OCI-LY3 (cell line): ENCODE measurements at regions not wholly inside any gene's neighbourhood (a gene's known extent, or its start where the extent isn't known, plus 50 kb on each side); places are given as distances from the start of the nearest gene placed in this dataset.
"Not testable (repeated sequence)": the region's sequence is repeated elsewhere in the genome, so short reads cannot be mapped to it uniquely, and the experiment has no call there.

ENCODE experiments used
- H2AFZ ChIP-seq: fragments of 200-600, 300-600 bp; shearing (Covaris generic); 2 replicates; pipeline ENCODE4 v1.6.0; 2014; ENCODE audit warnings: antibody characterized with exemption, low read depth, low read length
- H3K27ac ChIP-seq: fragments of 200-600, 300-600 bp; sonication (generic); 2 replicates; pipeline ENCODE4 v1.5.1; 2014; ENCODE audit warnings: mild to moderate bottlenecking, low read length, moderate library complexity, mixed read lengths
- H3K27me3 ChIP-seq: fragments of 200-600, 300-600 bp; sonication (generic); 2 replicates; pipeline ENCODE4 v1.6.1; 2014; ENCODE audit warnings: low read depth, low read length, mixed read lengths
- H3K36me3 ChIP-seq: fragments of 200-600, 300-600 bp; sonication (generic); replicated peaks from 2 replicates; pipeline ENCODE3; 2014; ENCODE audit warnings: low read depth, low read length, mixed read lengths
- H3K4me1 ChIP-seq: fragments of 300-600, 200-600 bp; sonication (generic); 2 replicates; pipeline ENCODE4 v1.6.1; 2014; ENCODE audit warnings: low read length, mixed read lengths
- H3K4me2 ChIP-seq: fragments of 200-600, 300-600 bp; sonication (generic); 2 replicates; pipeline ENCODE4 v1.6.1; 2014; ENCODE audit warnings: low read length, mixed read lengths
- H3K4me3 ChIP-seq: fragments of 300-600, 200-600 bp; sonication (generic); 2 replicates; pipeline ENCODE4 v1.5.1; 2014; ENCODE audit warnings: antibody characterized with exemption, mild to moderate bottlenecking, low read length, moderate library complexity
- H3K79me2 ChIP-seq: fragments of 300-600, 200-600 bp; shearing (Covaris generic); 2 replicates; pipeline ENCODE4 v1.6.1; 2014; ENCODE audit warnings: mild to moderate bottlenecking, low read length, mixed read lengths
- H3K9ac ChIP-seq: fragments of 300-600, 200-600 bp; shearing (Covaris generic); 2 replicates; pipeline ENCODE4 v1.6.0; 2014; ENCODE audit warnings: mild to moderate bottlenecking, low read length, moderate library complexity
- H3K9me3 ChIP-seq: fragments of 200-600, 300-600 bp; shearing (Covaris generic); 2 replicates; pipeline ENCODE4 v1.6.1; 2014; ENCODE audit warnings: low read length, mixed read lengths; ENCODE audit not compliant: insufficient read depth
- H4K20me1 ChIP-seq: fragments of 200-600, 300-600 bp; sonication (generic); 2 replicates; pipeline ENCODE4 v1.6.1; 2016; ENCODE audit warnings: low read length, mixed read lengths; ENCODE audit not compliant: insufficient read depth
- CTCF ChIP-seq: fragments of 200-600, 300-600 bp; sonication (generic); IDR thresholded peaks from 2 replicates; pipeline ENCODE4 v1.5.1; 2014; ENCODE audit warnings: antibody characterized with exemption, low read length, low read depth
- EZH2phosphoT487 ChIP-seq: fragments of 200-600 bp; shearing (Covaris generic); IDR thresholded peaks from 2 replicates; pipeline ENCODE4 v1.6.1; 2018; ENCODE audit warnings: antibody characterized with exemption, mixed run types, low read depth

- Histone ChIP-seq H3K9ac (no peak overlapping the region), H3K9me3 (no peaks in the 10 kb centered on the region), H3K36me3 (no peaks in the 10 kb centered on the region), H4K20me1 (no peaks in the 10 kb centered on the region), H3K4me3 (no peak overlapping the region), H3K27ac (no peak overlapping the region), H3K27me3 (no peaks in the 10 kb centered on the region), H3K4me2 (no peak overlapping the region), H3K4me1 (no peaks in the 10 kb centered on the region), H3K79me2 (no peaks in the 10 kb centered on the region), H2AFZ (no peak overlapping the region)
- TF ChIP-seq EZH2phosphoT487 (no peak), CTCF (no peak)
These were observed 504.3 kb downstream of the SOX11 start for GRCh38 chr2:6196449-6196848.

- H3K9ac ChIP-seq, H3K27ac ChIP-seq, H3K79me2 ChIP-seq, H3K27me3 ChIP-seq, H4K20me1 ChIP-seq, H2AFZ ChIP-seq, H3K9me3 ChIP-seq, H3K4me2 ChIP-seq, H3K36me3 ChIP-seq, H3K4me1 ChIP-seq, H3K4me3 ChIP-seq: not testable (repeated sequence)
These were observed 506.3 kb downstream of the SOX11 start for GRCh38 chr2:6198370-6198919.

GRCh38 chr2:6202756-6203155 is 510.6 kb downstream of the SOX11 start:
- Histone ChIP-seq H3K4me3 (no peak overlapping the region), H3K4me2 (no peak overlapping the region), H3K27me3 (no peaks in the 10 kb centered on the region), H4K20me1 (no peaks in the 10 kb centered on the region), H3K27ac (no peak overlapping the region), H2AFZ (no peak overlapping the region), H3K79me2 (no peaks in the 10 kb centered on the region), H3K36me3 (no peaks in the 10 kb centered on the region), H3K9ac (no peak overlapping the region), H3K9me3 (no peaks in the 10 kb centered on the region), H3K4me1 (no peaks in the 10 kb centered on the region)
- TF ChIP-seq CTCF (no peak), EZH2phosphoT487 (no peak)

- Histone ChIP-seq H3K9ac (no peak overlapping the region), H3K36me3 (no peaks in the 10 kb centered on the region), H3K4me2 (no peak overlapping the region), H3K27ac (no peak overlapping the region), H2AFZ (no peak overlapping the region), H3K4me1 (no peaks in the 10 kb centered on the region), H3K4me3 (no peak overlapping the region), H4K20me1 (no peaks in the 10 kb centered on the region), H3K79me2 (no peaks in the 10 kb centered on the region), H3K9me3 (no peaks in the 10 kb centered on the region), H3K27me3 (no peaks in the 10 kb centered on the region)
- TF ChIP-seq CTCF (no peak), EZH2phosphoT487 (no peak)
These were observed 511.2 kb downstream of the SOX11 start for GRCh38 chr2:6203291-6203959.

GRCh38 chr2:6206882-6207281 is 514.7 kb downstream of the SOX11 start:
- H2AFZ ChIP-seq: no peak overlapping the region
- no peaks in the 10 kb centered on the region for H3K9me3 ChIP-seq
- no peak for TF ChIP-seq EZH2phosphoT487
- no peak for TF ChIP-seq CTCF
- no peaks in the 10 kb centered on the region for H3K27me3 ChIP-seq
- H3K4me2 ChIP-seq: no peak overlapping the region
- no peaks in the 10 kb centered on the region for H3K36me3 ChIP-seq
- H3K27ac ChIP-seq: no peak overlapping the region
- H3K4me1 ChIP-seq: no peaks in the 10 kb centered on the region
- H3K4me3 ChIP-seq: no peak overlapping the region
- no peaks in the 10 kb centered on the region for H3K79me2 ChIP-seq
- H3K9ac ChIP-seq: no peak overlapping the region
- no peaks in the 10 kb centered on the region for H4K20me1 ChIP-seq
